ENCODE measurements at regions not wholly inside any gene's neighbourhood (a gene's known extent, or its start where the extent isn't known, plus 50 kb on each side); places are given as distances from the start of the nearest gene placed in this dataset.

- Histone ChIP-seq H3K4me3 (no peak overlapping the region), H3K36me3 (no peaks in the 10 kb centered on the region), H3K4me1 (no peaks in the 10 kb centered on the region), H3K9me3 (no peaks in the 10 kb centered on the region), H3K27me3 (ENCODE audit: low read depth) (no peaks in the 10 kb centered on the region), H3K27ac (no peak overlapping the region)
- intact Hi-C loops (cut with DNase I), result no loop called here
- DNase-seq (no peak), ATAC-seq (no peak)
- peak; percentile 25 for TF ChIP-seq CTCF (IDR thresholded peaks at IDR 0.05)
Measured at GRCh38 chr9:27787891-27788290, 214.6 kb upstream of the C9orf72 start.

GRCh38 chr9:27791311-27791710, 218.0 kb upstream of the C9orf72 start:
- no peak for ATAC-seq
- intact Hi-C loops (cut with DNase I), result no loop called here
- H3K4me3 ChIP-seq, result no peak overlapping the region
- TF ChIP-seq CTCF (IDR thresholded peaks at IDR 0.05), result no peak
- no peak for DNase-seq
- no peak overlapping the region for H3K27ac ChIP-seq
- no peaks in the 10 kb centered on the region for H3K27me3 ChIP-seq (ENCODE audit: low read depth)
- H3K9me3 ChIP-seq, result no peaks in the 10 kb centered on the region
- no peaks in the 10 kb centered on the region for H3K36me3 ChIP-seq
- H3K4me1 ChIP-seq, result no peaks in the 10 kb centered on the region

GRCh38 chr9:27792971-27793689, 219.8 kb upstream of the C9orf72 start:
- no peak overlapping the region for H3K4me3 ChIP-seq
- ATAC-seq (no peak), DNase-seq (no peak)
- no peak for TF ChIP-seq CTCF (IDR thresholded peaks at IDR 0.05)
- H3K27me3 ChIP-seq (ENCODE audit: low read depth), result no peaks in the 10 kb centered on the region
- no peaks in the 10 kb centered on the region for H3K9me3 ChIP-seq
- H3K36me3 ChIP-seq, result no peaks in the 10 kb centered on the region
- no peak overlapping the region for H3K27ac ChIP-seq
- intact Hi-C loops (cut with DNase I), result no loop called here
- no peaks in the 10 kb centered on the region for H3K4me1 ChIP-seq

- no peak for TF ChIP-seq CTCF (IDR thresholded peaks at IDR 0.05)
- no peak overlapping the region for H3K4me3 ChIP-seq
- no peaks in the 10 kb centered on the region for H3K27me3 ChIP-seq (ENCODE audit: low read depth)
- no peaks in the 10 kb centered on the region for H3K9me3 ChIP-seq
- DNase-seq (no peak), ATAC-seq (no peak)
- no peaks in the 10 kb centered on the region for H3K36me3 ChIP-seq
- intact Hi-C loops (cut with DNase I), result no loop called here
- no peak overlapping the region for H3K27ac ChIP-seq
- H3K4me1 ChIP-seq, result no peaks in the 10 kb centered on the region
Measured at GRCh38 chr9:27799326-27799725, 226.0 kb upstream of the C9orf72 start.

GRCh38 chr9:27800159-27800558, 226.9 kb upstream of the C9orf72 start:
- no peaks in the 10 kb centered on the region for H3K9me3 ChIP-seq
- no peak overlapping the region for H3K27ac ChIP-seq
- DNase-seq (no peak), ATAC-seq (no peak)
- intact Hi-C loops (cut with DNase I), result no loop called here
- TF ChIP-seq CTCF (IDR thresholded peaks at IDR 0.05), result no peak
- H3K4me3 ChIP-seq, result no peak overlapping the region
- H3K4me1 ChIP-seq, result no peaks in the 10 kb centered on the region
- H3K36me3 ChIP-seq, result no peaks in the 10 kb centered on the region
- H3K27me3 ChIP-seq (ENCODE audit: low read depth), result no peaks in the 10 kb centered on the region
